ENCODE measurements at regions not wholly inside any gene's neighbourhood (a gene's known extent, or its start where the extent isn't known, plus 50 kb on each side); places are given as distances from the start of the nearest gene placed in this dataset.

DNA sequence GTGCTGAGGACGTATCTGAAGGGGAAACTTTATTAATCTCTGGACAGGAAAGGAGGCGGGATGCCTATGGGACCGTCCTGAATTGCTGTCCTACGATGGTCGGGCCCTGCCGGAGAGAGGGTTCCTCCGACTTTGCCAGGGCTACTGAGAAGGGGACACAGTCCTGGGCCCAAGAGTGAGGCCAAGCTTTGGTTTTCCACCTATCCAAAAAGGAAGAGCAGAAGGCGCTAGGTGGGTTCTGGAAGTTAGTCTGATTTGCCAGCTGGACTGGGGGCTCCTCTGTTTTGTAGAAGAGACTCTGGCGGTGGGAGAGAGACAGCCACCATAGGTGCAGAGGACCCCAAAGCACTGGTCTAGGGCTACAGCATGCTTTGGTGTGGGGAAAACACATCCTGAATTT lies 243.8 kb upstream of the IRX4 start:
- intact Hi-C loops (cut with DNase I), result no loop called here
- H3K27ac ChIP-seq, result no peak overlapping the region
- no peaks in the 10 kb centered on the region for H3K4me1 ChIP-seq
- DNase-seq (no peak), ATAC-seq (no peak)
- TF ChIP-seq CTCF (IDR thresholded peaks at IDR 0.05), result no peak
- H3K4me3 ChIP-seq, result no peak overlapping the region
- H3K27me3 ChIP-seq, result peaks cover 21% of the 10 kb centered on the region
- H3K9me3 ChIP-seq, result no peaks in the 10 kb centered on the region
- H3K36me3 ChIP-seq, result no peaks in the 10 kb centered on the region

DNA sequence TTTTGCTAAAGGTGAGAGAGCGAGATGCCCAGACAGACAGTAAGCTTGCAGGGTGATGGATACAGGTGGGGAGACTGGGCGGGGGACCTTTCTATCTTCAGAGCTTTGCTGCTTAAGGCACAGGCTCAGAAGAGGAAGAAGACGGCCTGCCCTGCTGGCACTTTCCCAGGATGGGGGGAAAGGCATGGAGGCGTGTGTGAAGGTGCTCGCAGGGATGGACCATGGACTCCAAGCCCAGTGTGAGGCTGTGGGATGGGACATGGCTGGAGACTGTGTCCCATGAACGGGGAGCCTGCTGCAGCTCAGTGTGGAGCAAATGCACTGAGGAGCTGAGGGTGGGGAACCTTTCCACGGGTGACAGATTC lies 243.2 kb upstream of the IRX4 start:
- Histone ChIP-seq H3K27ac (no peak overlapping the region), H3K4me3 (no peak overlapping the region), H3K4me1 (no peaks in the 10 kb centered on the region), H3K9me3 (no peaks in the 10 kb centered on the region), H3K27me3 (peaks cover 21% of the 10 kb centered on the region), H3K36me3 (no peaks in the 10 kb centered on the region)
- TF ChIP-seq CTCF (IDR thresholded peaks at IDR 0.05), result no peak
- ATAC-seq (no peak), DNase-seq (no peak)
- intact Hi-C loops (cut with DNase I), result no loop called here

GRCh38 chr5:2125171-2125900 lies 242.6 kb upstream of the IRX4 start:
- H3K9me3 ChIP-seq, result no peaks in the 10 kb centered on the region
- intact Hi-C loops (cut with DNase I), result no loop called here
- ATAC-seq (no peak), DNase-seq (no peak)
- H3K4me1 ChIP-seq, result no peaks in the 10 kb centered on the region
- no peak for TF ChIP-seq CTCF (IDR thresholded peaks at IDR 0.05)
- peaks cover 21% of the 10 kb centered on the region for H3K27me3 ChIP-seq
- H3K27ac ChIP-seq, result no peak overlapping the region
- no peaks in the 10 kb centered on the region for H3K36me3 ChIP-seq
- H3K4me3 ChIP-seq, result no peak overlapping the region

DNA sequence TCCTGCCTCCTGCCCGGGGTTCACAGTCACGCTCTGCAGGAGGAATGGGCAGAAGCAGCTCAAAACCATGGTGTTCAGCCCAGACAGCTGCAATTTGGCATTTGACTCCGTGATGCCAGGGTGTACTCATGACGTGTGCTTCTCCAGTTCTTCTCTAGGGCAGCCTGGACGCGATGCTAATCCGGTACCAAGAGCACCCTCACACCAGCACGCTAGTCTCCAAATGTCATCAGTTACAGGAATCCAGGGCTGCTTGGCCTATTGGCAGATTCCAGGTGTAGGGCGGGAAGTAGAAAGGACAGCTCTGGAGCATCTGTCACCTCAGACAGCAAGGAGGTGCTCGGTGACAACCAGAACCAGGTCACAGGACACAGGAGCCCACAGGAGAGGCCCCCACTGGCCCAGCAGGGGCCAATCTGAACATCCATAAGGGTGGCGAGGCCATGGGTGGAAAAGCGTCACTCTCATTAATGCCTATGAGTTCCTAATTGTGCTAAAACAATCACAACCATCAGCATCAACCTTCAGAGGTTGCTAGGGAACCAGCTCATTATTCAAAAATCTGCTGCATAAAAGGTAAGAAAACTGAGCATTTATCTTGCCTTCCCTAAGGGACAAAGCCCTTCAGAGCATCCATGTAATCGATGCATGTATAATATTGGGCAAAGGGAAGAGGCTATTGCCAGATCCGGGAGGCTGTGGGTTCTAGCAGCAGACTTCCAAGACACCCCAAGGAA lies 241.9 kb upstream of the IRX4 start:
- intact Hi-C loops (cut with DNase I), result no loop called here
- ATAC-seq, result no peak
- no peak for TF ChIP-seq CTCF (IDR thresholded peaks at IDR 0.05)
- H3K36me3 ChIP-seq, result no peaks in the 10 kb centered on the region
- H3K27me3 ChIP-seq, result peaks cover 21% of the 10 kb centered on the region
- DNase-seq, result no peak
- H3K4me1 ChIP-seq, result no peaks in the 10 kb centered on the region
- no peaks in the 10 kb centered on the region for H3K9me3 ChIP-seq
- H3K27ac ChIP-seq, result no peak overlapping the region
- H3K4me3 ChIP-seq, result no peak overlapping the region

DNA sequence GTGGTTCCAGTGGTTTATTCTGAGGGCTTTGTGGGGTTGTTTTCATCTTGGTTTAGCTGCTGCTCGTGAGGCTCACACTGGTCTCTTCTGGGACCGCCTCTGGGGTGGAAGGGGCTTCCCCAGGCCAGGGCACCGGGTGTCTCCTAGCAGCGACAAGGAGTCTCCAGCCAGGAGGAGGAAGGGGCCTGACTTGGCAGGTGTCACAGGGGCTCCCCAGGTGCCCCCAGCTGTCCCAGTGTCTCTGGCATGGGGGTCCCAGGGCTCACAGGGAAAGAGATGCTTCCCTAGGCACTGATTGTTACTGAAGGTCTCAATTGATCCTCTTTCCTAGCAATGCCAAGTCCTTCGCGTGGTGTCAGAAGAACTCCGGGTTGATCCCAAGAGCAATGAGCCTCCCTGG lies 241.1 kb upstream of the IRX4 start:
- H3K4me3 ChIP-seq, result no peak overlapping the region
- H3K9me3 ChIP-seq, result no peaks in the 10 kb centered on the region
- peaks cover 21% of the 10 kb centered on the region for H3K27me3 ChIP-seq
- intact Hi-C loops (cut with DNase I), result no loop called here
- ATAC-seq (no peak), DNase-seq (no peak)
- no peaks in the 10 kb centered on the region for H3K4me1 ChIP-seq
- no peak for TF ChIP-seq CTCF (IDR thresholded peaks at IDR 0.05)
- H3K27ac ChIP-seq, result no peak overlapping the region
- no peaks in the 10 kb centered on the region for H3K36me3 ChIP-seq

Measured in upper lobe of right lung (tissue), 1 donor.